Trophoblast cell (in vitro differentiated cells and primary cell): ENCODE measurements at regions not wholly inside any gene's neighbourhood (a gene's known extent, or its start where the extent isn't known, plus 50 kb on each side); places are given as distances from the start of the nearest gene placed in this dataset.

ENCODE experiments used
- DNase-seq, 2 donors: peaks; one replicate each; pipeline ENCODE4 v3.0.0-alpha.2; 2016
- H2AFZ ChIP-seq: 2 replicates; pipeline ENCODE4 v1.6.1; 2013; ENCODE audit warnings: low read length, moderate library complexity, mild to moderate bottlenecking; ENCODE audit not compliant: insufficient read depth, poor library complexity
- H2AK5ac ChIP-seq: 2 replicates; pipeline ENCODE4 v1.6.1; 2013; ENCODE audit warnings: mild to moderate bottlenecking, low read length
- H2BK120ac ChIP-seq: 2 replicates; pipeline ENCODE4 v1.6.1; 2013; ENCODE audit warnings: low read length, mild to moderate bottlenecking, moderate library complexity; ENCODE audit not compliant: insufficient read depth, poor library complexity
- H2BK12ac ChIP-seq: 2 replicates; pipeline ENCODE4 v1.6.1; 2013; ENCODE audit warnings: mild to moderate bottlenecking, low read length, moderate library complexity
- H2BK5ac ChIP-seq: 2 replicates; pipeline ENCODE4 v1.6.1; 2013; ENCODE audit warnings: low read length, low read depth, moderate library complexity, mild to moderate bottlenecking; ENCODE audit not compliant: poor library complexity
- H3K14ac ChIP-seq: 2 replicates; pipeline ENCODE4 v1.6.1; 2013; ENCODE audit warnings: mild to moderate bottlenecking, low read length
- H3K18ac ChIP-seq: 2 replicates; pipeline ENCODE4 v1.6.1; 2013; ENCODE audit warnings: mild to moderate bottlenecking, low read length
- H3K23ac ChIP-seq: 2 replicates; pipeline ENCODE4 v1.6.1; 2013; ENCODE audit warnings: low read length
- H3K27ac ChIP-seq: 2 replicates; pipeline ENCODE4 v1.5.1; 2013; ENCODE audit warnings: low read depth, mild to moderate bottlenecking, inconsistent platforms, low read length, moderate library complexity
- H3K27me3 ChIP-seq: 2 replicates; pipeline ENCODE4 v1.6.1; 2013; ENCODE audit warnings: inconsistent platforms, mild to moderate bottlenecking, low read length, moderate library complexity; ENCODE audit not compliant: insufficient read depth
- H3K36me3 ChIP-seq, 2 experiments: 1 replicate in 1 of 2; 2 replicates in 1 of 2; pipeline ENCODE4 v1.6.1; 2013; ENCODE audit warnings: low read length in 2 of 2, mild to moderate bottlenecking in 2 of 2, moderate library complexity in 1 of 2; ENCODE audit not compliant: insufficient read depth in 2 of 2, control insufficient read depth in 1 of 2
- H3K4ac ChIP-seq: 2 replicates; pipeline ENCODE4 v1.6.1; 2013; ENCODE audit warnings: low read depth, mild to moderate bottlenecking, low read length, moderate library complexity
- H3K4me1 ChIP-seq, 2 experiments: 1 replicate in 1 of 2; 2 replicates in 1 of 2; pipeline ENCODE4 v1.6.1; 2013; ENCODE audit warnings: low read length in 2 of 2, mild to moderate bottlenecking in 2 of 2, moderate library complexity in 1 of 2; ENCODE audit not compliant: insufficient read depth in 2 of 2, control insufficient read depth in 1 of 2
- H3K4me2 ChIP-seq: 2 replicates; pipeline ENCODE4 v1.6.1; 2013; ENCODE audit warnings: inconsistent platforms, mild to moderate bottlenecking, low read length, moderate library complexity
- H3K4me3 ChIP-seq: 2 replicates; pipeline ENCODE4 v1.5.1; 2013; ENCODE audit warnings: mild to moderate bottlenecking, low read depth, low read length, inconsistent platforms
- H3K79me1 ChIP-seq: one replicate; pipeline ENCODE4 v1.6.1; 2013; ENCODE audit warnings: low read length
- H3K79me2 ChIP-seq: 2 replicates; pipeline ENCODE4 v1.6.1; 2013; ENCODE audit warnings: low read length, mild to moderate bottlenecking; ENCODE audit not compliant: control insufficient read depth, insufficient read depth, poor library complexity
- H3K9ac ChIP-seq: 2 replicates; pipeline ENCODE4 v1.6.1; 2013; ENCODE audit warnings: mild to moderate bottlenecking, low read length
- H3K9me3 ChIP-seq: 2 replicates; pipeline ENCODE4 v1.6.1; 2013; ENCODE audit warnings: low read depth, mild to moderate bottlenecking, control low read depth, inconsistent platforms, low read length; ENCODE audit not compliant: insufficient read depth
- H4K12ac ChIP-seq: 2 replicates; pipeline ENCODE4 v1.6.1; 2013; ENCODE audit warnings: low read depth, mild to moderate bottlenecking, low read length, moderate library complexity
- H4K8ac ChIP-seq: 2 replicates; pipeline ENCODE4 v1.6.1; 2013; ENCODE audit warnings: low read depth, mild to moderate bottlenecking, low read length, moderate library complexity
- H4K91ac ChIP-seq: one replicate; pipeline ENCODE4 v1.6.1; 2013; ENCODE audit warnings: low read depth, mild to moderate bottlenecking, low read length, moderate library complexity
- WGBS: extraction: QIAGEN DNeasy Blood & Tissue Kit; methylation state at CpG from one replicate; pipeline ENCODE4 v1.1.7; 2013; ENCODE audit warnings: missing lambda C conversion rate; ENCODE audit not compliant: insufficient read length, insufficient coverage; ENCODE audit errors: extremely low coverage; 5-methylcytosine and 5-hydroxymethylcytosine counted together

DNA sequence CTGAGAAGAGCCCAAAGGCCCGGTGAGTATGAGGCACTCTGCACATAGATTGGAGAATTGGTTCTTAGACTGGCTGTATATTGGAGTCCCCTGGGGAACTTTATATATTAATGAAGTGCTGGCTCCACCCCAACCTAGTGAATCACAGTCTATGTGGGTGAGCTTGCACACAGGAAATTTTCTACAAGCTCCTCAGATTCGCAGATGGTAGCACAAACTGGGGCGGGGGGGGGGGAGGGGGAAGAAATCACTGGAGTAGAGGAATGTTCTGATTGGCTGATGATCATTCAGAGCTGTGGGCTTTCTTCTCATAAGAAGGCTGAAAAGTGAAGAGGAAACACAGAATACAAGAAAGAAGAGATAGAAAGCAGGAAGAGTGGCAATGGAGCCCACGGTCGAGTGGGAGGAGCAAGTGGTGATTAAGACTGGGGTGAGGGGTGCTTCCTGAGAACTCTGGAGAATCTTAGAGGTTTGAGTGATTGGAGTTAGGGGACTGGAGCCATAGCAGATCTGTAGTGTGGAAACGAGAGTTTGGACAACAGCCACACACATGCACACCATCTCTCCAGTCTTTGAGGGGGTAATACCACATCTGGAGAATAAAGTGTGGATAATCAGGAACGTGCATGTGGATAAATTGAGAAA is 465.9 kb upstream of the DAB1 start:
- no peak overlapping the region for H4K91ac ChIP-seq
- H3K18ac ChIP-seq: no peak overlapping the region
- no peaks in the 10 kb centered on the region for H3K9me3 ChIP-seq

DNA sequence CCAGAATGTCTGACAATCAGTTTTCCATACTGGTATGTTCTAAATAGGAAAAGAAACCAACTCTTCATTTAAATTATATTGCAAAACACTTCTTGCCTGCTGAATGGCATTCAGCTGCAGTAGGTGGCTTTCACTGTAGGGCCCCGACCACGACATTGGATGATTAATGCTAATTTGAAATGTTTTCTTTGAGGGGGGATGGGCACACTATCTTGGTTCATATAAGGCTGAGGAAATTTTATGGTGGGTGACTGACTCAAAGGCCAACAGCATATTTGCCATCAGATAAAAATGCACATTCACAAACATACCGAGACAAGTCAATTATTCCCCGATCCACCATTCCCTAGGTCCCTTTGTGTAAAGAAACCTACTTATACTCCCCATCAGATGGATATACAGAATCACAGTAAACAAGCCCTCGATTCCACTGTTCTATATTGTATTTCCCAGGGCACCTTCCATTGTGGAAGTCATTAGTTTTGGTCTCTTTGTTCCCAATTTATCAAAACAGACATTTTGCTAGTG is 464.2 kb upstream of the DAB1 start:
- no CpG with 5 or more reads among the region's 5 CpGs for WGBS

More for the DNA sequence above, 465.9 kb upstream of the DAB1 start:
- Histone ChIP-seq H2AFZ (no peak overlapping the region), H3K9ac (no peak overlapping the region), H4K12ac (no peak overlapping the region), H3K79me2 (no peaks in the 10 kb centered on the region), H2BK12ac (no peak overlapping the region), H2BK120ac (no peak overlapping the region), H3K4ac (no peak overlapping the region), H3K14ac (no peak overlapping the region), H3K27me3 (no peaks in the 10 kb centered on the region), H3K4me3 (no peak overlapping the region), H3K4me2 (no peak overlapping the region), H2AK5ac (no peak overlapping the region), H3K79me1 (no peaks in the 10 kb centered on the region), H3K4me1 (peaks cover 0 to 1% of the 10 kb centered on the region in 2 experiments), H3K27ac (no peak overlapping the region), H4K8ac (no peak overlapping the region), H3K23ac (no peak overlapping the region), H3K36me3 (no peaks in the 10 kb centered on the region), H2BK5ac (no peak overlapping the region)
- WGBS: no CpG with 5 or more reads among the region's 7 CpGs
- DNase-seq: no peak

GRCh38 chr1:57886376-57886775 is 462.5 kb upstream of the DAB1 start:
- H4K12ac ChIP-seq: no peak overlapping the region
- no peak overlapping the region for H3K18ac ChIP-seq
- H4K8ac ChIP-seq: no peak overlapping the region
- no peak overlapping the region for H2BK120ac ChIP-seq
- no peak overlapping the region for H4K91ac ChIP-seq
- no peaks in the 10 kb centered on the region for H3K79me2 ChIP-seq
- H3K27me3 ChIP-seq: no peaks in the 10 kb centered on the region
- H2BK12ac ChIP-seq: no peak overlapping the region
- no peak overlapping the region for H3K14ac ChIP-seq
- H3K36me3 ChIP-seq: no peaks in the 10 kb centered on the region
- no peak overlapping the region for H3K27ac ChIP-seq
- no peak overlapping the region for H2AFZ ChIP-seq
- no peak overlapping the region for H3K9ac ChIP-seq
- H2BK5ac ChIP-seq: no peak overlapping the region
- H3K23ac ChIP-seq: no peak overlapping the region
- H3K9me3 ChIP-seq: no peaks in the 10 kb centered on the region
- 100% methylated on average over 2 of the region's 7 CpGs for WGBS
- H2AK5ac ChIP-seq: no peak overlapping the region
- no peaks in the 10 kb centered on the region for H3K79me1 ChIP-seq
- no peak overlapping the region for H3K4me3 ChIP-seq
- no peak overlapping the region for H3K4ac ChIP-seq
- no peak for DNase-seq
- H3K4me1 ChIP-seq: no peaks in the 10 kb centered on the region
- no peak overlapping the region for H3K4me2 ChIP-seq

More for the DNA sequence above, 464.2 kb upstream of the DAB1 start:
- H2BK5ac ChIP-seq: no peak overlapping the region
- no peak overlapping the region for H4K8ac ChIP-seq
- H2AK5ac ChIP-seq: no peak overlapping the region
- H3K18ac ChIP-seq: no peak overlapping the region
- no peak overlapping the region for H4K12ac ChIP-seq
- H3K79me1 ChIP-seq: no peaks in the 10 kb centered on the region
- no peak overlapping the region for H3K4me2 ChIP-seq
- H3K27ac ChIP-seq: no peak overlapping the region
- no peaks in the 10 kb centered on the region for H3K79me2 ChIP-seq
- H2BK120ac ChIP-seq: no peak overlapping the region
- no peak overlapping the region for H3K4me3 ChIP-seq
- no peak overlapping the region for H2BK12ac ChIP-seq
- H3K27me3 ChIP-seq: no peaks in the 10 kb centered on the region
- H3K4ac ChIP-seq: no peak overlapping the region
- H2AFZ ChIP-seq: no peak overlapping the region
- H3K14ac ChIP-seq: no peak overlapping the region
- DNase-seq: no peak
- no peaks in the 10 kb centered on the region for H3K9me3 ChIP-seq
- H4K91ac ChIP-seq: no peak overlapping the region
- H3K9ac ChIP-seq: no peak overlapping the region
- no peaks in the 10 kb centered on the region for H3K4me1 ChIP-seq
- no peak overlapping the region for H3K23ac ChIP-seq
- H3K36me3 ChIP-seq: no peaks in the 10 kb centered on the region

GRCh38 chr1:57883642-57883995 is 459.8 kb upstream of the DAB1 start:
- H2BK5ac ChIP-seq: no peak overlapping the region
- no peak overlapping the region for H4K8ac ChIP-seq
- H2BK12ac ChIP-seq: no peak overlapping the region
- H2BK120ac ChIP-seq: no peak overlapping the region
- no peak for DNase-seq
- H3K27me3 ChIP-seq: no peaks in the 10 kb centered on the region
- no peaks in the 10 kb centered on the region for H3K36me3 ChIP-seq
- no peak overlapping the region for H3K14ac ChIP-seq
- no peak overlapping the region for H3K4me3 ChIP-seq
- no peak overlapping the region for H2AFZ ChIP-seq
- H3K4ac ChIP-seq: no peak overlapping the region
- no peak overlapping the region for H3K4me2 ChIP-seq
- no peak overlapping the region for H3K27ac ChIP-seq
- no CpG with 5 or more reads among the region's 4 CpGs for WGBS
- no peak overlapping the region for H3K23ac ChIP-seq
- H2AK5ac ChIP-seq: no peak overlapping the region
- no peaks in the 10 kb centered on the region for H3K79me2 ChIP-seq
- no peak overlapping the region for H3K9ac ChIP-seq
- no peaks in the 10 kb centered on the region for H3K4me1 ChIP-seq
- no peak overlapping the region for H4K12ac ChIP-seq
- no peaks in the 10 kb centered on the region for H3K9me3 ChIP-seq
- no peaks in the 10 kb centered on the region for H3K79me1 ChIP-seq
- no peak overlapping the region for H3K18ac ChIP-seq
- H4K91ac ChIP-seq: no peak overlapping the region
